ENCODE measurements at regions not wholly inside any gene's neighbourhood (a gene's known extent, or its start where the extent isn't known, plus 50 kb on each side); places are given as distances from the start of the nearest gene placed in this dataset.

DNA sequence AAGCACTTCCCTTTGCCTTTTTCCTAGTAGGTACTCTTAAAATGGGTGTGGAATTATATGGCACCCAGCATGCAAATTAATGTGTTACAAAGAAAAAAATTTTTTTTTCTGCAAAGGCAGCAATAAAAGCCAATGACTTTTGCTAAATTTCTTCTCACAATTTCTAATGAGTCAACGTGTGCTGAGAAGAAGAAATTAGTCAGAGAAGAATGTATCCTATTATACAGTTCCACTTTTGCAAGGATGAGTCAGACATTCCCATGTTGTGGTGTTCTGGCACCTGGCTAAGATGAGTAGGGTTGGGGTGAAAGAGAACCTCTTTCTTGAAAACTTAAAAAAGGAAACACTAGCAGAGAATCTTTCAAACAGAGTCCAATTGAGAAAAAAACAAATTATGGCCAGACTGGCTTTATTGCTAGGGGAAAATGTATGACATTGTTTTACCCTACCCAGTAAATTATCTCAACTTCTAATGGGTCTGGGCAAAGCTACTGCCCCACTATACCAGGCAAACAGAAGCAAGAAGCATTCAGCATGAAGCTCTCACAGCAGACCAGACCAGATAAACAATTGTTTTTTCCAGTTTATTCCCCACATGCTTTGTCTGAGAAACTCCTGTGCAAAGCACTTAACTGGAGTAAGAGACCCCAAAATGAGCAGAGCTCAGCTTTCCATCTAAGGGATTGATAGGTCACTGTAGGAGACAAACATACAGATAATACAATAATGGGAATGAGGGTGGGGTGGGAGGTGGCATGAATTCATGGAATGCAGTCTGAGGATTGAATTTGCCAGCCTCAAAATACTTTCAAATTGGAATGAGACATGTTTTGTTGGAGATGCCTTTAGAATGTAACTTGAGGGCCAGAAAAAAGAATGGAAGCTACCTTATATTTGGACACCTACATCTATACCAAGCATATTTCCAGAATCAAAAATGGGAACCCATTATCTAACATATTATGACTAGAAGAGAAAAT, 220.8 kb upstream of the RFX3 start:
- ATAC-seq (peak; percentile 80), DNase-seq (no peak)
- TF ChIP-seq, protein P1, sequence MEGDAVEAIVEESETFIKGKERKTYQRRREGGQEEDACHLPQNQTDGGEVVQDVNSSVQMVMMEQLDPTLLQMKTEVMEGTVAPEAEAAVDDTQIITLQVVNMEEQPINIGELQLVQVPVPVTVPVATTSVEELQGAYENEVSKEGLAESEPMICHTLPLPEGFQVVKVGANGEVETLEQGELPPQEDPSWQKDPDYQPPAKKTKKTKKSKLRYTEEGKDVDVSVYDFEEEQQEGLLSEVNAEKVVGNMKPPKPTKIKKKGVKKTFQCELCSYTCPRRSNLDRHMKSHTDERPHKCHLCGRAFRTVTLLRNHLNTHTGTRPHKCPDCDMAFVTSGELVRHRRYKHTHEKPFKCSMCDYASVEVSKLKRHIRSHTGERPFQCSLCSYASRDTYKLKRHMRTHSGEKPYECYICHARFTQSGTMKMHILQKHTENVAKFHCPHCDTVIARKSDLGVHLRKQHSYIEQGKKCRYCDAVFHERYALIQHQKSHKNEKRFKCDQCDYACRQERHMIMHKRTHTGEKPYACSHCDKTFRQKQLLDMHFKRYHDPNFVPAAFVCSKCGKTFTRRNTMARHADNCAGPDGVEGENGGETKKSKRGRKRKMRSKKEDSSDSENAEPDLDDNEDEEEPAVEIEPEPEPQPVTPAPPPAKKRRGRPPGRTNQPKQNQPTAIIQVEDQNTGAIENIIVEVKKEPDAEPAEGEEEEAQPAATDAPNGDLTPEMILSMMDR (IDR thresholded peaks at IDR 0.05) = no peak
- intact Hi-C loops (cut with DNase I, micrococcal nuclease) = no loop called here
- Histone ChIP-seq H3K9me3 (no peaks in the 10 kb centered on the region), H3K4me3 (no peak overlapping the region), H3K36me3 (ENCODE audit: low read depth) (no peaks in the 10 kb centered on the region), H3K4me1 (ENCODE audit: low read depth) (no peaks in the 10 kb centered on the region)

DNA sequence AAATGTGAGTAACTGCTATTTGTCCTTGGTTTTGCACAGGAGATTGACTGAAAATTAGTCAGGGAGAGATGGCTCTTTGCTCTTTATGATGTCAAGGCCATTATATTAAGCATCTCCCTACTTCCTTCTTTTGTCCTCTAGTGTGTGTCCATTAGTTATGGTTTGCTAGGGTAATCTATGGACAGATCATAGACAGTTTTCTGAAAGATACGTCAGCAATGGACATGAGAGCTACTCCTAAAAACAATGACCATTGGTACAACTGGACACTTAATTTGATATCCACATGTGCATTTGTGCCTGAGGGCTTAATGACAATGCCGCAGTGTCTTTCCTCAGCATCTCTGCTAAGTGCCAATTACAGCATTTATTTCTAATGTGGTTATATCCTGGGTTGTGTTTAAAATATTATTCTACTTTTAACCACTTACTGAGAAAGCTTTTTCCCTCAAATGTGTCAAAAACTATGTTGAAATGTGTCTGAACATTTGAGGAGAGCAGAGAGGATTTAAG, 218.2 kb upstream of the RFX3 start:
- Histone ChIP-seq H3K9me3 (no peaks in the 10 kb centered on the region), H3K4me1 (ENCODE audit: low read depth) (no peaks in the 10 kb centered on the region), H3K4me3 (no peak overlapping the region), H3K36me3 (ENCODE audit: low read depth) (no peaks in the 10 kb centered on the region)
- TF ChIP-seq, protein P1 (IDR thresholded peaks at IDR 0.05) = no peak
- DNase-seq (no peak), ATAC-seq (no peak)
- intact Hi-C loops (cut with DNase I, micrococcal nuclease) = no loop called here

DNA sequence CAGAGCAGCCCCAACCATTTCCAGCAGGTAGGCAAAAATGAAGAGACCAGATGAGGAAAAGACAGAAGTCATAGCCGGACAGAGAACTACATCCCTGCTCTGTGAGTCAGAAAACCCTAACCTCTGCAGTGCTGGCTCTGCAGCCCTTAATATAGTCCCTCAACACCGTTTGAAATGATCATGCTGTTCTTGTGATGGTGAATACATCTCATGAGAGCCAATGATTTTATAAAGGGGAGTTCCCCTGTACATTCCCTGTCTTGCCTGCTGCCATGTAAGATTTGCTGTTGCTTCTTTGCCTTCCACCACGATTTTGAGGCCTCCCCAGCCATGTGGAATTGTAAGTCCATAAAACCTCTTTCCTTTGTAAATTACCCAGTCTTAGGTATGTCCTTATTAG, 216.8 kb upstream of the RFX3 start:
- TF ChIP-seq, protein P1 (IDR thresholded peaks at IDR 0.05) = no peak
- DNase-seq (no peak), ATAC-seq (no peak)
- Histone ChIP-seq H3K36me3 (ENCODE audit: low read depth) (no peaks in the 10 kb centered on the region), H3K4me3 (no peak overlapping the region), H3K9me3 (no peaks in the 10 kb centered on the region), H3K4me1 (ENCODE audit: low read depth) (no peaks in the 10 kb centered on the region)
- intact Hi-C loops (cut with DNase I, micrococcal nuclease) = no loop called here

DNA sequence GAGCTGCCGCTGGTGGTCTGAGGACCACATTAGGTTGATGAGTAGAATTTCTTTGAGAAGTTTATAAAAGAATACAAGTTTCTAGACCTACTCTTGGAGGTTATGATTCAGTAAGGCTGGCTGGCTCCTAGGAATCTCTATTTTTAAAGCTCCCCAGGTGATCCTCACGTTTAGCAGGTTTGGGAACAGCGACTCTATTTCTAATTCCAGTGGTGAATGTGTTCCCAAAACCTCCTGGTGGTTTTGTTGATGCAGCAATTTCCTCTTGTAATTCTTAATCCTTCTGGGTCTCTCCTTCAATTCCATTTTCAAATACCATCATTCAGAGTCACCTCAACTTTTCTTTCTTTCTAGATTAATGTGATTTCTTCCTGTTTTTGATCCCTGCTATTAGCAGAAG, 215.9 kb upstream of the RFX3 start:
- no peak for DNase-seq
- Histone ChIP-seq H3K36me3 (ENCODE audit: low read depth) (no peaks in the 10 kb centered on the region), H3K4me1 (ENCODE audit: low read depth) (no peaks in the 10 kb centered on the region), H3K9me3 (no peaks in the 10 kb centered on the region), H3K4me3 (no peak overlapping the region)
- intact Hi-C loops (cut with DNase I, micrococcal nuclease) = no loop called here
- TF ChIP-seq, protein P1 (IDR thresholded peaks at IDR 0.05) = no peak
- no peak for ATAC-seq

DNA sequence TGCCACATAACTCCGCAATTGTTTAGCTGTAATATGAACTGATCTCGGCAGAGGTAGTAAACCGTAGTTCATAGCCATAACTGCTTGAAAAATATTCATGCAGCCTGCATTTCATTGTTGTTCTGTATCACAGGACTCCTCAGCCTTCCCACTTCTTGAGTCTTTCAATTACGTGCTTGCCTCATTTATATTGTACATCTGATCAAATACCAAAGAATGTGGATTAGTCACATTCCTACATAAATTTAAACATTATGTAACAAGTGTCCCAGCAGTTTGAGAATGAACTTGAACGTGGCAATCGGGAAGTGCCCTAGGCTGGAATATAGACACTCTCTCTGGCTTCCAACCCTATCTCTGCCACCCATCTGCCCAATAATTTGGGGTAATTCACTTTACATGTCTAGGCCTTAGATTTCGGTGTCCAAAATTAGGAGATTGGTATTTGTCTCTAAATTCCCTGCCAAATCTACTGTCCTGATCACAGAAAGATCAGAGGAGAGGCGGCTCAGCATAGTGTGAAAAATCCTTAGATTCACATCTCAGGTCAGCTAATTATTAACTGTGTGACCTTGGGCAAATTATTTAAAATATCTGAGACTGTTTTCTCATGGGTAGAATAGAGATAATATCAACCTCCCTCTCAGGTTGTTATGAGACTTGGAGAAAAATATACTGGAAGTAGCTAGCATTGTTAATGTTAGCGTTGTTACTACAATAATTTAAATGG, 215.1 kb upstream of the RFX3 start:
- Histone ChIP-seq H3K4me3 (no peak overlapping the region), H3K4me1 (ENCODE audit: low read depth) (no peaks in the 10 kb centered on the region), H3K36me3 (ENCODE audit: low read depth) (no peaks in the 10 kb centered on the region), H3K9me3 (no peaks in the 10 kb centered on the region)
- ATAC-seq (no peak), DNase-seq (no peak)
- TF ChIP-seq, protein P1 (IDR thresholded peaks at IDR 0.05) = no peak
- intact Hi-C loops (cut with DNase I, micrococcal nuclease) = no loop called here
